GM12891 (cell line): ENCODE measurements at regions not wholly inside any gene's neighbourhood (a gene's known extent, or its start where the extent isn't known, plus 50 kb on each side); places are given as distances from the start of the nearest gene placed in this dataset.

Experiments used
- DNase-seq: peaks from one replicate; pipeline ENCODE4 v3.0.0; 2011; ENCODE audit warnings: low spot score; ENCODE audit not compliant: insufficient read length
- FAIRE-seq: peaks from 2 replicates; lab custom pipeline; 2011; peaks lifted over from hg19 to GRCh38; lab: Jason Lieb, UNC
- PAX5 ChIP-seq: IDR thresholded peaks from 2 replicates; pipeline ENCODE4 v1.6.1; 2011; ENCODE audit warnings: low read length, moderate library complexity, mild to moderate bottlenecking; ENCODE audit not compliant: insufficient read depth, severe bottlenecking
- POLR2A ChIP-seq: IDR thresholded peaks from 2 replicates; pipeline ENCODE4 v1.6.1; 2011; ENCODE audit warnings: low read depth, low read length, control low read depth
- POLR2AphosphoS5 ChIP-seq: IDR thresholded peaks from 2 replicates; pipeline ENCODE4 v1.6.1; 2011; ENCODE audit warnings: low read depth, low read length, control low read depth
- POU2F2 ChIP-seq: IDR thresholded peaks from 2 replicates; pipeline ENCODE4 v1.6.1; 2011; ENCODE audit warnings: low read depth, mild to moderate bottlenecking, control low read depth, low read length, moderate library complexity
- SPI1 ChIP-seq: IDR thresholded peaks from 2 replicates; pipeline ENCODE4 v1.6.1; 2011; ENCODE audit warnings: low read depth, low read length, control low read depth
- TAF1 ChIP-seq: IDR thresholded peaks from 2 replicates; pipeline ENCODE4 v1.6.1; 2011; ENCODE audit warnings: low read depth, low read length, control low read depth

GRCh38 chr6:53417141-53417540, 68.4 kb upstream of the ELOVL5 start:
- no peak for TF ChIP-seq POLR2AphosphoS5

GRCh38 chr6:53413326-53413725, 64.6 kb upstream of the ELOVL5 start:
- TF ChIP-seq POU2F2 (no peak), POLR2AphosphoS5 (no peak), POLR2A (no peak), SPI1 (no peak), PAX5 (no peak), TAF1 (no peak)
- DNase-seq, result no peak
- no peak for FAIRE-seq

More at GRCh38 chr6:53417141-53417540, 68.4 kb upstream of the ELOVL5 start:
- no peak for DNase-seq
- no peak for FAIRE-seq

GRCh38 chr6:53412751-53413150, 64.0 kb upstream of the ELOVL5 start:
- FAIRE-seq (no peak), DNase-seq (no peak)
- TF ChIP-seq POU2F2, result no peak

- FAIRE-seq (no peak), DNase-seq (no peak)
- TF ChIP-seq PAX5, result no peak
- no peak for TF ChIP-seq TAF1
- TF ChIP-seq POLR2AphosphoS5, result no peak
- TF ChIP-seq POLR2A, result no peak
- TF ChIP-seq SPI1, result no peak
- no peak for TF ChIP-seq POU2F2
Measured at GRCh38 chr6:53412021-53412715, 63.4 kb upstream of the ELOVL5 start.

- FAIRE-seq, result no peak
- TF ChIP-seq POLR2A (no peak), PAX5 (no peak), POLR2AphosphoS5 (no peak), TAF1 (no peak), SPI1 (no peak), POU2F2 (no peak)
- DNase-seq, result no peak
Measured at GRCh38 chr6:53411451-53411850, 62.7 kb upstream of the ELOVL5 start.

- TF ChIP-seq TAF1, result no peak
- TF ChIP-seq SPI1, result peak; percentile 56
- TF ChIP-seq POLR2A, result no peak
- TF ChIP-seq POLR2AphosphoS5, result no peak
- FAIRE-seq (peak; percentile 97), DNase-seq (peak; percentile 12)
Measured at GRCh38 chr6:53410508-53411258, 61.9 kb upstream of the ELOVL5 start.

GRCh38 chr6:53408826-53409225, 60.1 kb upstream of the ELOVL5 start:
- no peak for TF ChIP-seq POLR2A
- TF ChIP-seq PAX5, result no peak
- no peak for TF ChIP-seq POLR2AphosphoS5
- TF ChIP-seq SPI1, result no peak
- TF ChIP-seq TAF1, result no peak
- no peak for TF ChIP-seq POU2F2
- FAIRE-seq (no peak), DNase-seq (no peak)

- TF ChIP-seq POLR2AphosphoS5, result no peak
- no peak for FAIRE-seq
- DNase-seq, result no peak
Measured at GRCh38 chr6:53399027-53399344, 50.2 kb upstream of the ELOVL5 start.

GRCh38 chr6:53398247-53399026, 49.7 kb upstream of the ELOVL5 start:
- FAIRE-seq (no peak), DNase-seq (no peak)
- TF ChIP-seq SPI1 (no peak), POU2F2 (no peak), POLR2A (no peak), PAX5 (no peak), POLR2AphosphoS5 (no peak)
